ENCODE measurements at regions not wholly inside any gene's neighbourhood (a gene's known extent, or its start where the extent isn't known, plus 50 kb on each side); places are given as distances from the start of the nearest gene placed in this dataset.

DNA sequence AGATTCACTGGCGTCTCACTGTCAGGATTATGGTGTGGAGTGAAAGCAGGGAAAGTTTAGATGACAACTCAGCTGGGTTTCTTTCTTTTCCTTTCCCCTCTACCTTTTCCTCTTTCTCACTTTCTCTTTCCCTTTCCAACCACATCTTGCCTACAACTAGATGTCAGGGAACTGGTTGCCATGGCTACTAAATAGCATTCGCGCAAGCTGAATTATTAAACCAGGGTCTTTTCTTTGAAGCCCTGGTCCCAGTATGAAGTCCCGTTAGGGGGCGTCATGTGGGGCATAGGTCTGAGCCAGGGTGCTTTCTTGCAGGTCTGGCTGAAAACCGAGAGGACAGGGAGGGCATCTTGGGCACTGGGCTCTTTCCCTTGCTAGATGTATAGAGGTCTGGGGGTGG is 168.4 kb upstream of the CACNA1E start:
- H3K27ac Mint-ChIP-seq (ENCODE audit: unreplicated experiment), result no peak overlapping the region
- TF ChIP-seq, protein P1, sequence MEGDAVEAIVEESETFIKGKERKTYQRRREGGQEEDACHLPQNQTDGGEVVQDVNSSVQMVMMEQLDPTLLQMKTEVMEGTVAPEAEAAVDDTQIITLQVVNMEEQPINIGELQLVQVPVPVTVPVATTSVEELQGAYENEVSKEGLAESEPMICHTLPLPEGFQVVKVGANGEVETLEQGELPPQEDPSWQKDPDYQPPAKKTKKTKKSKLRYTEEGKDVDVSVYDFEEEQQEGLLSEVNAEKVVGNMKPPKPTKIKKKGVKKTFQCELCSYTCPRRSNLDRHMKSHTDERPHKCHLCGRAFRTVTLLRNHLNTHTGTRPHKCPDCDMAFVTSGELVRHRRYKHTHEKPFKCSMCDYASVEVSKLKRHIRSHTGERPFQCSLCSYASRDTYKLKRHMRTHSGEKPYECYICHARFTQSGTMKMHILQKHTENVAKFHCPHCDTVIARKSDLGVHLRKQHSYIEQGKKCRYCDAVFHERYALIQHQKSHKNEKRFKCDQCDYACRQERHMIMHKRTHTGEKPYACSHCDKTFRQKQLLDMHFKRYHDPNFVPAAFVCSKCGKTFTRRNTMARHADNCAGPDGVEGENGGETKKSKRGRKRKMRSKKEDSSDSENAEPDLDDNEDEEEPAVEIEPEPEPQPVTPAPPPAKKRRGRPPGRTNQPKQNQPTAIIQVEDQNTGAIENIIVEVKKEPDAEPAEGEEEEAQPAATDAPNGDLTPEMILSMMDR (IDR thresholded peaks at IDR 0.05), result no peak
- peaks cover 1% of the 10 kb centered on the region for H3K36me3 Mint-ChIP-seq (ENCODE audit: low read depth)
- no peak for DNase-seq (ENCODE audit: low spot score)
- H3K4me3 Mint-ChIP-seq (ENCODE audit: unreplicated experiment), result no peak overlapping the region
- no peaks in the 10 kb centered on the region for H3K9me3 Mint-ChIP-seq (ENCODE audit: low read depth)
- peaks cover 9% of the 10 kb centered on the region for H3K4me1 Mint-ChIP-seq (ENCODE audit: low read depth)
- H3K27me3 Mint-ChIP-seq (ENCODE audit: low read depth), result peaks cover 62% of the 10 kb centered on the region

DNA sequence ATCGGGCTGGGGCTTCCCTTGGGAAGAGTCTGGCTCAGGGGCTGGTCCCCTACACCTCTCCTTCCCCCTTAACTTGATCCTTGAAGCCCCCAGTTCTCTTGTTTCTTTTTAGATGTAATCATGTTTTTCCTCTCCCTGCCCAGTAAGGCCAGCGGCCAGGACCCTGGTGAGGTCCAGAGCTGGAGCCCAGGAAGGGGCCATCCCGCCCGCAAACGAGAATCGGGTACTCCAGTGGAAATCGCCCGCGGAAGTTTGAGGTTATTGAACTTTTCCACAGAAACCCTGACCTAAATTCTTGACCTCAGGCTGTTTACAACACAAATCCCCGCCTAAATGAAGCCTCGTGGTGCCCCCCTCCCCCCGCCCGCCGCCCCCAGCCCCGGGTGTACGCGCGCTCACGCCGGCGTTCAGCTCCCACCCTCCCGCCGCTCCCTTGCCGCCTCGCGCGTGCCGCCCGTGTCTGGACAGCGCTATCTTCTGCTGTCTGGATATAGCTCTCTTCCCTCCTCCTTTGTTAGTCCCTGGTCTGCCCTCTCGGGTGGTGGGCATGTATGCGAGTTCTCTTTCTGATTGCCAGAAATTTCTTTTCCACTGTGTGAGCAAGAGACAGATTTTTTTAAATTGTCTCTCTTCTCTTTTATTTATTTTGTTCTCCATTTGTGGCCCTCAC is 165.9 kb upstream of the CACNA1E start:
- Mint-ChIP-seq H3K36me3 (ENCODE audit: low read depth) (peaks cover 1% of the 10 kb centered on the region), H3K9me3 (ENCODE audit: low read depth) (no peaks in the 10 kb centered on the region), H3K27ac (ENCODE audit: unreplicated experiment) (no peak overlapping the region), H3K4me3 (ENCODE audit: unreplicated experiment) (no peak overlapping the region), H3K4me1 (ENCODE audit: low read depth) (peaks cover 9% of the 10 kb centered on the region), H3K27me3 (ENCODE audit: low read depth) (peaks cover 74% of the 10 kb centered on the region)
- DNase-seq (ENCODE audit: low spot score), result no peak
- TF ChIP-seq, protein P1 (IDR thresholded peaks at IDR 0.05), result no peak

DNA sequence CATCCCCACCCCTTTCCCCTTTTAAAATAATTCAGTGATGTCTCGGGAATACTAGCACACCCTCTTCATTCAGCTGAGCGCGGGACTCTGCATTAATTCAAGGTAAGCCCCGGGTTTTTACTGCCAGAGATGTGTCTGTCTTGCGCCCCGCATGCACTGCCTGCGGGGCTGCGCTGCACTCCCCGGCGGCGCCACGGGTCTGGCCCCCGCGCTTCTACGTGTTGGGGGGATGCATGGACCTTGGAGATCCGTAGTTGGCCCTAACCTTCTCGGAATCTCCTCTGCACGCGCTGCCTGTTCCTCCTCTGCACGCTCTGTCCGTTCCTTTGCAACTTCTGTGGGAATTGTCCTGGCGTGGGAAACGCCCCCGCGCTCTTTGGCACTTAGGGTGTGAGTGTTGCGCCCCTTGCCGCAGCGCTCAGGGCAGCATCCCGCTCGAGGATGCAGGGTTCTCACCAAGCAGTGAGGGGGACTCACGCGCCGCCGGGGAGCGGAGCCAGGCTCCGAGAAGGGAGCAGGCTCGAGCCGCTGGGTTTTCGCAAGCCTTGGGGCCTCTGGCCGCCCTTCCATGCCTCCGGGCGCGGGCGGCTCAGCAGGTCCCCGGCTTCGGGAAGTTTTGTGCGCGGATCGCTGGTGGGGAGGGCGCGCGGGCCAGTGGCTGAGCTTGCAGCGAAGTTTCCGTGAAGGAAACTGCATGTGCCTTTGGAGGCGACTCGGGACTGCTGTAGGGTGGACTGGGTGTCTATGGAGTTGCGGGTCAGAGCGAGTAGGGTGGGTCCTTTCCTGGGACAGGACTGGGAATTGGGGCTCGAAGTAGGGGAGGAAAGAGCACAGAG is 165.1 kb upstream of the CACNA1E start:
- H3K4me1 Mint-ChIP-seq (ENCODE audit: low read depth), result peaks cover 9% of the 10 kb centered on the region
- TF ChIP-seq, protein P1 (IDR thresholded peaks at IDR 0.05), result no peak
- DNase-seq (ENCODE audit: low spot score), result no peak
- H3K36me3 Mint-ChIP-seq (ENCODE audit: low read depth), result peaks cover 1% of the 10 kb centered on the region
- peaks cover 74% of the 10 kb centered on the region for H3K27me3 Mint-ChIP-seq (ENCODE audit: low read depth)
- peak overlapping the region; percentile 38 for H3K4me3 Mint-ChIP-seq (ENCODE audit: unreplicated experiment)
- H3K27ac Mint-ChIP-seq (ENCODE audit: unreplicated experiment), result no peak overlapping the region
- H3K9me3 Mint-ChIP-seq (ENCODE audit: low read depth), result no peaks in the 10 kb centered on the region

DNA sequence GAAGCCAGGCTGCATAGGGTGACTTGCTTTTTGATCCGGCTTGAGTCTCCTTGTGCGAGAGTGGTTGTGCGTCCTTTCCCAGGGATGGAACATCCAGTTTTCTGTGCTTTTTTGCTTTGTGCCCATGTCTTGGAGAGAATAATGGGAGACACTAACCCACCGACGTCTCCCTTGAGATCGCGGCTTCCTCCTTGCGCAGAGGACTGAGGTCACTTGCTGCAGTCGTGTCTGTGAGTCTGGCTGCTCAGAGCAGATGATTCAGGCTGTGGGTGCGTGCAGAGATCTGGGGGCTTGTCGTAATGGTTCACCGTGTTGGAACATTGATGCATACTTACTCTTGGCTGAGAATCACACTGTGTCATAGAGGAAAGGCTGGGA is 164.5 kb upstream of the CACNA1E start:
- TF ChIP-seq, protein P1 (IDR thresholded peaks at IDR 0.05), result no peak
- Mint-ChIP-seq H3K9me3 (ENCODE audit: low read depth) (no peaks in the 10 kb centered on the region), H3K27me3 (ENCODE audit: low read depth) (peaks cover 77% of the 10 kb centered on the region), H3K4me3 (ENCODE audit: unreplicated experiment) (peak overlapping the region; percentile 13), H3K27ac (ENCODE audit: unreplicated experiment) (no peak overlapping the region), H3K4me1 (ENCODE audit: low read depth) (peaks cover 9% of the 10 kb centered on the region), H3K36me3 (ENCODE audit: low read depth) (peaks cover 1% of the 10 kb centered on the region)
- no peak for DNase-seq (ENCODE audit: low spot score)

DNA sequence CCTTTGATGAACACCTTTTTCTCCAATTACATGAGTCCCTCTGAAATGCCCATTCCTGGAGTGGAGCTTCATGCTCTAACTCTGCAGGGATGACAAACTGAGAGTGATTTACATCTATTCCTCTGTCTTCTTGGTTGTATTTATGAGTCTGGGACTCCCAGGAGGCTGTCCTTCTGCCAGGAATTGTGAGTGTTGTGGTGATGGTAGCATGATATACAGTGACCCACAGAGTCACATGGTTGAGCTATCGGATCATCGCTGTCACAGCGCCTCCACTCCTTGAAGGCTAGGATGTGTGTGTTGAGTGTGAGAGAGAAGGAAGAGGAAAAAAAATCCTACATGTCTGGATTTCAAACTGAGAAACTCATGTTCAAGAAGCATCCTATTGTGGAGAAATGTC is 163.4 kb upstream of the CACNA1E start:
- Mint-ChIP-seq H3K4me3 (ENCODE audit: unreplicated experiment) (no peak overlapping the region), H3K27me3 (ENCODE audit: low read depth) (peaks cover 74% of the 10 kb centered on the region), H3K9me3 (ENCODE audit: low read depth) (no peaks in the 10 kb centered on the region), H3K36me3 (ENCODE audit: low read depth) (no peaks in the 10 kb centered on the region), H3K4me1 (ENCODE audit: low read depth) (peaks cover 9% of the 10 kb centered on the region), H3K27ac (ENCODE audit: unreplicated experiment) (no peak overlapping the region)
- no peak for DNase-seq (ENCODE audit: low spot score)
- TF ChIP-seq, protein P1 (IDR thresholded peaks at IDR 0.05), result no peak

Data from chondrocyte (in vitro differentiated cells).